NCI-H1694 treated with DMSO at 0.1 percent for 48 hours (cell line): ENCODE measurements at regions not wholly inside any gene's neighbourhood (a gene's known extent, or its start where the extent isn't known, plus 50 kb on each side); places are given as distances from the start of the nearest gene placed in this dataset.

Experiments used
- DNase-seq: peaks from one replicate; lab custom pipeline; 2025; lab: John Stamatoyannopoulos, UW

DNA sequence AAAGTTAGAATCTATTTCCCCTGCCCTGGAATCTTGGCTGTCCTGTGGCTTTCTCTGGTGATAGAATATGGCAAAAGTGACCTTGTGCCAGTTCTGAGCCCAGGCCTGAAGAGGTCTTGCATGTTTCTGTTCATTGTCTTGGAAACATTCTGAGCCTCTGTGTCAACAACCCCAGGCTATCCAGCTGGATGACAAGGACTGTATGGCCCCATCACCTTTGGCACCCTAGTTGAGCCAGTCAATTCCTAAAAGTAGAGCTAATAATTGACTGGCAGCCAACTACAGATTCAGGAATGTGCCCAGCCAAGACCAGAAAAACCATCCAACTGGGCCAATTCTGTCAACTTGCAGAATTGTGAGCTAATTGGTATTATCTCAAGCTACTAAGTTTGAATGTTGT lies 514.1 kb upstream of the LARGE1 start:
- DNase-seq = no peak

DNA sequence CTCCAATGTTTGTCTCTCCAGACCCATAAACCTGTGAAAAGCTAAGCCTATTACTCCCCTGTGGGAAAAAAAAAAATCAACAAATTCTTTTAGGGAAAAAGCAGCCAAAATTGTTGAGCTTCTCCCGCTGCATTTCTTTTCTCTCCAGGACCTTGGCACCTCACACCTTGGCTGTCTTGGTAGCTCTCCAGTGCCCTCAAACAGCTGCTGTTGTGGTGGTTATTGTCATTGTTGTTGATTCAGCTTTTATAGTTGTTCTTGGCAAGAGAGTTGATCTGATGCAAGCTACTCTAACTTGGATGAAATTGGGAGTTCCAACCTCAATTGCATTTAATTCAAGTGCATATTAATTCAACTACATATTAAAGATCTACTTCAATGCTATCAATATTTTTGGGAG lies 516.9 kb upstream of the LARGE1 start:
- no peak for DNase-seq

DNA sequence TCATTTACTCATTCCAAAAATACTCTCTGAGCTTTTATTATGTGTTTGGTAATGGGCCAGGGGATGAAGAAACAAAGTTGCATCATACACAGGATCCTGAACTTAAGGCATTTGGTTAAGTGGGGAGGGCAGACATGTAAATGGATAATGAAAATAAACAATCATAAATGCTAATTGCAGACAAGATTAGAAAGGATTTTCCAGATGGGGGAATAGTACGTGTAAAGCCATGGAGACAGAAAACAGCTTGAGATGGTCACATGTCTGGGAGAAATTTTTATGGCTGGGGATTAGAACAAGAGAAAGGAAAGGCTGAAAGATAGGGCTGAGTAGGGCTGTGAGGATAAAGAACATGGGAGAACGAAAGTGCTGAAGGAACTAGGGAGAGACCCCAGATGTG lies 534.3 kb upstream of the LARGE1 start:
- no peak for DNase-seq

DNA sequence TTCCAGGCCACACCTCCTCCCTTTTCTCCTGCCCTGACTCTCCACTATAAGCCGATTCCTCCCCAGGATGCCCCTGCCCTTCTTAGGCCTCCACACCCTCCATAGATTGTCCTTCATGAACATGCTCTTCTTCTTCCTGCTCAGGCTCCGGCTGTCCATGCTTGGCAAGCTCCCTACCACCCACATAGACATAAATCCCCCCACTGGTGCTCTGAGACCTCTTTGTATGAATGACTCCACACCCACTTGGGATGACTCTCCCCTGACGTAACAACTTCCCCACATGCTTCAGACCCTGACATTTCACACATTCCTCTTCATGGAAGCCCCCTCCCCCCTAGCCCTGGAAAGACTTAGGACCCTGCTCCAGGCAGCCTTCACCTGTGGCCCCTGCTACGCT lies 542.5 kb upstream of the LARGE1 start:
- no peak for DNase-seq

DNA sequence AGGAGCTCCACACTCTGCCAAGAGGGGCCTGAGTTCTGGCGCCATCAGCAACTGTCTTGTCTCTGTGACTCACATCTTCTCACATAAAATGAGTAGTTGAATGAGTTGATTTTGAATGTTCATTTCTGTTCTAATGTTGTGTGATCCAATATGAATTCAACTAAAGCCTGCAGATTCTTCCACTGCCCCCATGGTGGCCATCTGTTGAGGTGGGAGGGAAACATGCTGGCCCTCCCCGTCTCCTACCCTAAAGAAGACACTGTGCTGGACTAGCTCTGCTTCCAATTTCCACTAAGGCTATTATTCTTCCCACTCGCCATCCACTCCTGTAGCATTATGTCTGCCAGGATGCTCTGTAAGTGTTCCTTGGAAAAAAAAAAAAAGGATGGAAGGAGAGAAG lies 555.6 kb upstream of the LARGE1 start:
- DNase-seq = no peak

DNA sequence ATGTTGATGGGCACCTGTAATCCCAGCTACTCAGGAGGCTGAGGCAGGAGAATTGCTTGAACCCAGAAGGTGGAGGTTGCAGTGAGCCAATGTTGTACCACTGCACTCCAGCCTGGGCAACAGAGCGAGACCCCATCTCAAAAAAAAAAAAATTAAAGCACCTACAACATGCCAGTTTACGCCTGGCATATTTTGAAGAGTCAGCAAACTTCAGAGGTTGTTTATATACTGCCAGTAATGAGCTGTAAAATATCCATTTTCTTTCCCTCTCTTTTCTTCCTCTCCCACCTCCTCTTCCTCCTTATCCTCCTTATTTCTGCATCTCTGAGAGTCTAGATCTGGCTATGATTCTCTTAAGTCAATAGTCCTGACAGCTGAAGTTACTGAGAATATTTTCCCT lies 556.5 kb upstream of the LARGE1 start:
- DNase-seq = no peak

DNA sequence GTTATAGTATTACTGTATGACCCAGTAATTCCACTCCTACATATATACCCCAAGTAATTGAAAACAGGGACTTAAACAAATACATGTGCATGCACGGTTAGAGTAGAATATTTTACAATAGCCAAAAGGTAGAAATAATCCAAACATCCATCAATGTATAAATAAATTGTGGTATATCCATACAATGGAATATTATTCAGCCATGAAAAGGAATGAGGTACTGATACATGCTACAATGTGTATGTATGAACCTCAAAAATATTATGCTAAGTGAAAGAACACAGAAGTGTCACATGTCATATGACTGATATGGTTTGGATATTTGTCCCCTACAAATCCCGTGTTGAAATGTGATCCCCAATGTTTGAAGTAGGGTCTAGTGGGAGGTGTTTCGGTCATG lies 560.8 kb upstream of the LARGE1 start:
- DNase-seq = no peak

DNA sequence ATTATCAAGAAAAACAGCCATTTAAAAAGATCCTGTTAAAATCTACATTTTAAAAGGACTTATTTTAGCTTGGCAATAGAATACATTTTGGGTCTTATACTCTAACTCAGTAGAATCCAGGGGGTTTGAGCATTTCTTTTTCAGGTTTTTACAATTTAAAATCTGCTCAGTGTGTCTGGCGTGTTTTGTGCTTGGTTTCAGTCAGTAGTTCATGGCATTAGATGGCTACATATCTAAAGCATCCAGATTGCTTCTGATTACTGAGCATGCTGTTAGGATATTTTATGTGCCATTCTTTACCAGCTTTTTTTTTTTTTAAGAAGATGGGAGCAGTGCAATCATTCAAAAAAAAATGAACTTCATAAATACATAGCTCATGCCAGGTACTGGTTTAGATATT lies 566.1 kb upstream of the LARGE1 start:
- DNase-seq = no peak

DNA sequence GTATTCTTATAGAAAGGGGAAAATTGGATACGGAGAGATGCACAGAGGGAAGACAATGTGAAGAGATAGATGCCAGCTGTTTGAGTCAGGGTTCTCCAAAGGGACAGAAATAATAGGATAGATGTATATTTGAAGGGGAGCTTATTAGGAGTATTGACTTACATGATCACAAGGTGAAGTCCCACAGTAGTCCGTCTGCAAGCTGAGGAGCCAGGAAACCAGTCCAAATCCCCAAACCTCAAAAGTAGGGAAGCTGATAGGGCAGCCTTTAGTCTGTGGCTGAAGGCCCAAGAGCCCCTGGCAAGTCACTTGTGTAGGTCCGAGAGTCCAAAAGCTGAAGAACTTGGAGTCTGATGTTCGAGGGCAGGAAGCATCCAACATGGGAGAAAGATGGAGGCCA lies 569.6 kb upstream of the LARGE1 start:
- no peak for DNase-seq

DNA sequence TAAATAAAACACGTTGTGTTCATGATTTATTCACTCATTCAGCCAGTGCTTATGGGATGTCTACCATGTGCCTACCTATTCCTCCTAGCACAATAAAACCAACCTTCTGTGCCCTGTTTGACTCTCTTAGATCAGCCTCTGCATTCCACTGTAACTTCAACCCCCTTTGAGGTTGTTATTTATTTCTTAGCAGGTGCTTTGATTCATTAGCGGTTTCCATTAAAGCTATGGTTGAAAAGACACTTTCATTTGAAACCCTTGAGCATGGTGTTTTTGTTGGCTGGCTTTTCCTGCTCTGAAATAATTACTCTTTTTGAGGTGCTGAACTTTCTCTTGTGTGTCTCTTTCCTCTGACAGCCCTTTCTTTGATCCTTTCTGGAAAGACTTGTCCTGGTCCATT lies 570.6 kb upstream of the LARGE1 start:
- DNase-seq = no peak

DNA sequence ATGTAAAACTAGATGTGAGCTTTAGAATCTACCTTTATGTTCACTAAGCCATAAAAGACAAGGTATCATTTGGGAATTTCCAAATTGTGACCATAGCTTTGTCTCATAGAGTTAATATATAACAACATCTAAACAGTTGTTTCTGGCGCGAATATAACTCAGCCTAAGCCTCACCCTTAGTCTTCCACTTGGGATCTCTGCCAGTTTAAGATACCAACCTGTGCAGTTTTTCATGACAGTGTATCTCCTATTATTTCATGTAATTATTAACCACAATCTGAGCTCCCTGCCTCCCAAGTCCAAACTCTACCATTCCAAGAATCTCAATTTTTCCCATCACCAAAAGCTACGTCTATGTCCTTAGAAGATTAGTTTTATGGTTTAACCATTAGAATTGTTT lies 572.5 kb upstream of the ISX start:
- DNase-seq = no peak

DNA sequence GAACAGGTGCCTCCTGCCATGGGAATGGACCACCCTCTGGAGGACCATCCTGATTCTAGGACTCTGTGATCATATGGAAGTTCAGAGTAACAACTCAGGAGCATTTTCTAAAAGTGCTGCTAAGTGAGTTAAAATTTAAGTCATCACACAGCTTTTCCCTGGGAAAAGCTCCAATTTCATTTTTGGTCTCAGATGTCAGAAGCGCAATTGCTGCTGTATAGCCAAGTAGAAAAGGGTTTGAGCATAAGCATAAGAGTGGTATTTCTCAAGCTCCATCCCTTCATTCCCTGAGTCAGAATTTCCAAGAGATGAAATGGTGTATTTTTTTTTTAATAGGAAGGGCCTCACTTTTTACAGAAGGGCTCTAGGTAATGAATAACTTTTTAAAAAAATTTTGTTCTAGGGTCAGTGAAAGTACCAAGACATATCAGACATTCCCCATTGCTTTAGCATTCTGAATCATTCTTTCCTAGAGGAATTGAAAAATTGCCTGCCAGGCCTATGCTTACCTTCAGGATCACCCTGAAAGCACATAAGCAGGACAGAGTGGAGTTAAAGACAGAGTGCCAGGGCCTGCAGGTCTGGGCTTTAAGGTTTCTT lies 564.5 kb upstream of the ISX start:
- no peak for DNase-seq

DNA sequence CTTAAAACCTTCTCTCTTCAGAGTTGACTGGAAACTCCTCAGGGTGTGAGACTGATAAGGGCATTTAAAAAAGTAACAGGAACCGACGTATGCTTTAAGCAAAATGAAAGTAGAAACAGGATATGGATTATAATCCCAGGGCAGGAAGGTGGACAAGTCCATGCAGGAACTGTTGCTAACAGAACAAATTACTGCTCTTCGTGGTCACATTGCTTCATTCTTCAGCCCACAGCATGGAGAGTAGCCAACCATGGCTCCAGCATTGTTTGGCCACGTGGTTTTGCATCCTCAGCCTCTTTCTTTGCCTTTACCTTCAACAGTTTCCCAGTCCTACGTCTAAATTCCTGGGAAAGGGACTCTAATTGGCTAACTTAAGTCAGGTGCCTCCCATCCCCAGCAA lies 563.1 kb upstream of the ISX start:
- DNase-seq = no peak

DNA sequence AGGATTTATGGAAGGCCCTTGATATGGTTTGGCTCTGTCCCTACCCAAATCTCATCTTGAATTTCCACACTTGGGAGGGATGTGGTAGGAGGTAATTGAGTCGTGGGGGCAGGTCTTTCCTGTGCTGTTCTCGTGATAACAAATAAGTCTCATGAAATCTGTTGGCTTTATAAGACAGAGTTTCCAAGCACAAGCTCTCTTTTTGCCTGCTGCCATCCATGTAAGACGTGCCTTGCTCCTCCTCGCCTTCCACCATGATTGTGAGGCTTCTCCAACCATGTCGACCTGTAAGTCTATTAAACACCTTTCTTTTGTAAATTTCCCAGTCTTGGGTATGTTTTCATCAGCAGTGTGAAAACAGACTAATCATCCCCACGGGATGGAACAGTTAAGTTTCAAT lies 557.2 kb upstream of the ISX start:
- no peak for DNase-seq

DNA sequence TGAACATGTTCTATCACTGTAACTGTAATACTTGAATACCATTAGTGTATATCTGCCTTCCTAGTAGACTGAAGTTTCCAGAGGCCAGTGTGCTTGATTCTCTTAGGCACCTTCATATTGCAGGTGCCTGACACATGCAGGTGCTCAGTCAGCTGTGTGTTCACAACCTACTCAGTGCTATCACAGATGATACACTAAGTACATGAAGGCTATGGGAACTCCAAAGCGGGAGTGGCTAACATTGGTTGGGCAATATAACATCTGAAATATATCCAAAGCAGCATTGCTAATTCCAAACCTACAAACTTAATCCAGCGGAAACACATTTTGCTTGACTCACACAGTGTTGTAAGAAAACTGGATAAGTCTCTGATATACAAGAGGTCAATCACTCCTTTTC lies 539.3 kb upstream of the ISX start:
- no peak for DNase-seq

DNA sequence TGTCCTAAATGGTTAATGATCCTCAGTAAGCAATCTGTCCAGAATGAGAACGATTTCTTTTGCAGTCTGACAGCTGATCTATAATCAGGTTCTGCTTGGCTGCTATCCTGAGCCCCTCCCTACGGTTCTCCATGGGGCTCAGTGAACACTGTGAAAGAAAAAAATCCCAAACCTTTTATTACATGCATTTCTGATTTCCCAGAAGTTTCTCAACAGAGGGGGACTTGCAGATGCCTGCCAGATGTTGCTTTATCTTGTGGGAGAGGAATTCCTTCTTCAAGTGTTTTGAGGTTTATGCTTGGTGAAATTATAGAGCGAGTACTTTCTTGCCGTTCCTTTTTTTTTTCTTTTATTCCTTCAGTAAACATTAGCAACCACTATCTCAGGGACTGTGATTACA lies 531.9 kb upstream of the ISX start:
- DNase-seq = no peak

DNA sequence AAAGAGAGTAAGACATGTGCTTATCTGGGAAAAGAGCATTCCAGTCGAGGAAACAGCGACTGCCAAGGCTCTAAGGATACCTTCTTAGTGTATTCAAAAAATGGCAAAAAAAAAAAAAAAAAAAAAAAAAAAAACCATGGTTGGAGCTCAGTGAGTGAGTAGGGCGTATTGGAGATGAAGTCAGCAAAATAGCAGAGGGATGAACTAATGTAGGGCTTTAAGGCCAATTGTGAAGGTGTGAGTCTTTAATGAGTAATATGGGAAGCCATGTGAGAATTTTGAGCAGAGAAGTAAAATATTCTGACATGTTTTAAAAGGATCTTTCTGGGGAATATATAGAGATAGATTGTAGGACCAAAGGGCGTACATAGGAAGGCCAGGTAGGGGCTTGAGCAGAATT lies 498.6 kb upstream of the ISX start:
- no peak for DNase-seq

DNA sequence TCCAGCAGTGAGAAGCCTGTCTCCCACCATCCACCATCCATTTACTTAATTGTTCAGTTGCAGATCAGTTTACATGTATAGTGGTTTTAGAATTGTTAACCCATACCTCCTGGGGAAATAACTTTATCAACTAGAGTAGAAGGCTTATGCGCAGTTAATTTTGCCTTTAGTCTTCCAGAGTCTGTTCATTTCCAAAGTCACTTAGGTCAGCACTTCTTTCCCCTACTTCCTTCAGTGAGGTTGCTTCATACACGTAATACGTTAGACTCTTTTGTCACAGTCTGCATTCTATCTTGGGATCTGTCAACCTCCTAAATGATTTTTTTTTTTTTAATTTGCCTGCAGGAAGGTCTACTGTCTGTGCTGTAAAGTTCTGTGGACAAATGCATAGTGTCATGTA lies 495.6 kb upstream of the ISX start:
- DNase-seq = no peak

DNA sequence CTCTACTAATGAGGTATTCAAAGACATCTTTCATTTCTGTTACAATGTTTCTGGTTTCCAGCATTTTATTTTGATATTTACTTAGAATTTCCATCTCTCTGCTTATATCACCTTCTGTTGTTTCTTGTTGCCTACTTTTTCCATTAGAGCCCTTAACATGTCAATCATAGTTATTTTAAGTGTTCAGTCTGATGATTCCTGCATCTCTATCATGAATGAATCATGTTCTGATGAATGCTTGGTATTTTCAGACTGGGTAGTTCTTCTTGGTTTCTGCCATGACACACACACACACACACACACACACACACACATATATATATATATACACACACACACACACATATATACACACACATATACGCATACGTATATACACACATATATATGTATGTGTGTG lies 486.4 kb upstream of the ISX start:
- DNase-seq = no peak

DNA sequence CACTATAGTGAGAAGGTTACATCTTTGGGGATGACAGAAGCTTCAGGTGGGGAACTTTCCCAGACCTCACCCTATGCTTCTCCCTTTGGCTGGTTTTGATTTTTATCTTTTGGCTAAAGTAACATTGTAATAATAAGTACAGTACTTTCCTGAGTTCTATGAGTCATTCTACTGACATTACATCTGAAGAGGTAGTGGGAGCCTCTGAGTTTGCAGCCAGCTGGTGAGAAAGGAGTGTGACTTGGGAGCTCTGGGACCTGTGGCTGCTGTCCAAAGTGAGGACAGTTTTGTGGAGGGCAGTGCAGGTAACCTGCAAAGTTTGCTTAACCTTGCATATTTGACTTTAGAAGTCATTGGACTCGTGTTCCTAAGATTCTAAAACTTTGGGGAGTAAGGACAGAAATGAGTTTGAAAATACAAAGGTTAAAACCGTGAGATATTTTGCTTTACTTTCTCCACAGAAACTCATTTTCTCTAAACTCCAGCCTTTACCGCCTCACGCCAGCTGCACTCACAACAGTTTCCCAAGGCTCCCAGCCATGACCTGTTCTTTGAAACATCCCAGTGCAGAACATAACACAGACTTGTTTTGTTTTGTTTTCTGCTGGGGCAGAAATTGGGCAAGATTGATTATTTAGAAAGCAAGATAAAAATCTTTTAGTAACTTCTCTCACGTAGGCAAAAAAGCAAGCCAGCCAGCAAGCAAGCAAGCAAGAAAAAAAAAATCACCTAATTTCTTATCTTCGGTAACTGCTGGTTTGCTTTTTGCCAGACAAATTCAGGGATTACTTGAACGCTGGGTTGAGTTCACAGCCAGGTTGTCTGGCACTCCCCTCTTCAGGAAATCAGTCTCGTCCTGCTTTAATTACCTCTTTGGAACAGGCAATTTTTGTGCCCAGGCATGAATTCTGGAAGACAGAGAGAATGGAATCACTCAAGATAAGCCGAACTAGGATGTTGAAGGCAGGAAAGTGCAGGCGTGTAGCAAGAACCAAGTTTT lies 478.3 kb upstream of the ISX start:
- no peak for DNase-seq

DNA sequence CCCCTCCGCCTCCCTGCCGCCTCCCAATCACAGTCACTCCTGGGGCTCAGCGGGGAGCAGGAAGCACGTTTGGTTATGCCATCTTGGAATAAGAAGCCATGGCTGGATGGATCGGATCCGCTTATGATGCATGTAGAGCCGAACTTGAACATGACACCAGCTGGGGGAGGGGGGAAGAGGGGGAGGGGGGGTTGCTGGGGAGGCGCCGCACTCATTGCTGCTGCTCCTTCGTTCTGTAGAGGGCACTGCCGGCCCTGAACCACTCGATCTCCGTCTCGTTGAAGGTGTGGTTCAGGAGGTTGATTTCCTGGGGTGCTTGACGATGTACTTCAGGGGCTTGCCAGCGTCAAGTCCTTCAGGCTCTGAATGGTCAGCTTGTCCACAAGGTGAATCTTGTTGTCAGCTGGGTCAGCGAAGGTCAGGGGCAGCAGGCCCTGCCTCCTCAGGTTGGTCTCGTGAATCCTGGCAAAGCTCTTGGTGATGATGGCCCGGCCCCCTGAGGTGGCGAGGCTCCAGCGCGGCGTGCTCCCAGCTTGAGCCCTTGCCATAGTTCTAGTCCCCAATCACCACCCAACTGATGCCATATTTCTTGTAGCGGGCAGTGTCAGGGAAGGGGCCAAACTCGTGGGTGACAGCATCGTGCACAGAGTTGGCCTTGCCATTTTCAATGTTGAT lies 476.9 kb upstream of the ISX start:
- no peak for DNase-seq

DNA sequence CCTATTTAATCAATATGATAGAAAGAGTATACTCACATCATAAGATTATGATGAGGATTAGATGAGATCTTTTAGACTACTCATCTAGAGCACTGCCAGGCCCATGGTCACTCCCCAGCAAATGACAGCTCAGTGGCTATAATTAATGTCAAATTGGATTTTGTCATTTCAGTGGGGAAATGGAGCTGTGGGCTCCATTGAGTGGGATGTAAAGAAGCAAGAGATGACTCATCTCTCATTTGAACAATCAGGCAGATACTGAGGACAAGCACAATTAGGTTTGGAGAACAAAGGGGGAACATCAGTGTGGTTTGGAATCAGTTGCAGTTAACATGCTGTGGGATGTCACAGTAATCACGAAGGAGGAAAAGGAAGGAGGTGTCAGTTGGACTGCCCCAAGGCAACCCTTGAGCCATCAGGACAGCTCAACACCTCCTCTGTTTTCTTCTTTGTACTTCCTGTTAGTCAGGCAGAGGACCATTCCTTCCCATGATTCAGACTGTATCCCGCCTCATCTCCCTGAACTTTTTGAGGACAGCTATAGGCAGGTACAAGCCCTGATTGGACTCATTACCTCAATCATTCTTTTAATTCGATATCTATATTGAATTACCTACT lies 473.7 kb upstream of the ISX start:
- DNase-seq = no peak

DNA sequence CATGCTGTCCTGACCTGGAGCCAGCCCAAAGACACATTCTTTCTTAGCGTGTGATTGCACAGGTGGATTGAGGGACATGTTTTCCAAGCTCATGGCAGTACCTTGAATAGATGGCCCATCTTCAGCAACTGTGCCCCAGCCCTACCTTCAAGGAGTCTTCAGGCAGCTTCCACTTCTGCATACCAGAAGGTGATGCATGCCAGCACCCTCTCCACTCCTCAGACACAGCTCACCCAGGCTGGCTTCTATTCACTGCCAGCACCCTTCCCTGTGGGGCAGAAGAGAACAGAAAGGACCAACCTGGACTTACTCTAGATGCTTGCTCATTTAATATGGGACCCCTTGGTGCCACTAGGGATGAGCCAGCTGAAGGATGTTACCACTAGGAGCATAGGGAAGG lies 466.4 kb upstream of the ISX start:
- DNase-seq = no peak
